ENCODE measurements at regions not wholly inside any gene's neighbourhood (a gene's known extent, or its start where the extent isn't known, plus 50 kb on each side); places are given as distances from the start of the nearest gene placed in this dataset.

GRCh38 chr7:124413029-124413428, 352.6 kb downstream of the GPR37 start:
- DNase-seq = no peak

DNA sequence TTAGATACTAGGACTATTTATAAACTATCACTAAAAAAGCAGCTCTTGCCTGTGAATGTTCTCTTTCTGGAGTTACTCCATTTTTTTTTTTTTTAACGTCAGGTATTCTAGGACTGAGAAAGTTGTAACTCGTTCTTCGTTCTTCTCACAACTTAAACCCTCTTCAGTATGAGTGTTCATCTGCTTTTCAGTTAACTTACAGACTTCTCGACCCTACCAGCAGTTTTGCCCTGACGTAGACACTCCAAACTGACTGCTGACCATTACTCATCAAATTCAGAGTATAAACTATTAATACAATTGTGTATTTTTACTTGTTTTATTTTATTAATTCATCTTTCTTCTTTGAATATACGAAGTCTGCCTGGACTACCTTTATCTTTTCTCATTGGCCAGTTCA, 353.1 kb downstream of the GPR37 start:
- DNase-seq = no peak

GRCh38 chr7:124411796-124412195, 353.8 kb downstream of the GPR37 start:
- DNase-seq = no peak

- no peak for DNase-seq
Observed at GRCh38 chr7:124403587-124403986, 362.0 kb downstream of the GPR37 start.

- no peak for DNase-seq
Observed at GRCh38 chr7:124403112-124403511, 362.5 kb downstream of the GPR37 start.

DNA sequence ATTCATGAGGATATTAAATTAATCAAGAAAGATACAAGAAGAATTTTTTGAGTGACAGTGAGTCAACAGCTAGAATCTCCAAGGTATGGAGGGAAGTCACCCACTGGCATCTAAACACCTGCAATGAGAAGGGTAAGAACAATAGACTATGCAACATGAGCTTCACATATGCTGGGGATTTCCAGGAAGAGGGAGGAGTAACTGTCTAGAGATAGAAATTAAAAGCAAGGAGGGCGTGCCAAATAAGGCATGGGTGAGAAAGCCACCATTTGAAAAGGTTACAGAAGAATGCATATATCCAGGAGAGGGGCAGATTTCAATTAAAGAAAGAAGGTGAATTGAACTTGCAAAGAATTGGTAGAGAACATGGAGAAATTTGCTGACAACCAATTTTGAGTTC, 365.7 kb downstream of the GPR37 start:
- no peak for DNase-seq

GRCh38 chr7:124398937-124399552, 366.2 kb upstream of the TMEM229A start:
- no peak for DNase-seq

DNA sequence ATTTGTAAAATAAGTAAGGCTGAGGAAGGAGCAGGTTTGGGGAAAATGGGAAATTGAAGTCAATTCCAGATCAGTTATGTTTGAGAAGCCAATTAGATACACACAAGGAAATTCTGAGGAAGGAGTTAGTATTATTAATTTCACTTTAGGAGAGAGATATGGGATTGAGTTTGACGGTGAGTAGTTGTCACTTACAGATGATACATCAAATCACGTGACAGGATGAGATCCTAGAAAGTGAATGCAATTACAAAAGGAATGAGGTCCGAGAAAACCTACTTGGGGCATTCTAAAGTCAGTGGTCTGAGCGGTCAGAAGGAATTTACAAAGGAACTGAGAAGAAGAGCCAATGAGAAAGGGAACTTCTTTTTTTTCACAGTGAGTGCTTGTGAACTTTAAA, 364.3 kb upstream of the TMEM229A start:
- DNase-seq = no peak

- DNase-seq = no peak
Observed at GRCh38 chr7:124390301-124390700, 357.4 kb upstream of the TMEM229A start.

DNA sequence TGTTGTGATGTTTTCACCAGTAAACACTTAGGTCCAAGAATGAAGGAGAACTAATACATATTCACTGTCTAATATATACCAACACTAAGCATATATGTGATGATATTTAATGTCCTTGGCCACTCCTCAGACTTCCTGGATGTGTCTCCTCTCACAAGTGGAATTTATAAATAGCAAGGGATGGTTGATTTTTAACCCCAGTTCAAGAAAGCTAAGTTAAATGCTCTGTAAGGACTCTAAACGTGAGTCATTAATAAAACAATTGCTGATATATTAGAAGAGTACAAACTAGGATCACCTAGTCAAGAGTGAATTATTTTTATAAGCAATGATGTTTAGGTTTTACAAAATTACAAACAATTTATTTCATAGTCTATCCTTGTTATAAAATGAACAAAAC, 355.9 kb upstream of the TMEM229A start:
- no peak for DNase-seq

DNA sequence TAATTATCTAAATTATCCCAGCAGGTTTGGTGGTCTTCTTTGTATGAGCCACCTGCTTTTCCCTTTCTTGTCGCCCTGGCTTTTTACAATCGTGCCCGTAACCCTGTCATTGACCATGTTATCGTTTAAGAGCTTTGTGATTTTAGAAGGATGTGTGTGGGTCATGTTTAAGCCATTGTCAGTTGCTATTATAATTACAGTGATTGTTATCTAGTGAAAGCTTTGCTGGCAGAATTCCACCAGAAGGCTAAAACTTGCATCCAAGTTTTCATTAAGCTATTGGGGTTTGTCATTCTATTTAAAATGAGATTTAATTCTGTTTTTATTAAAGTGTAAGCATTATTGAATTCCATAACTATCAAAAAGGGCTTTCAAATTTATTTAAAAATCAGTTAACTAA, 354.2 kb upstream of the TMEM229A start:
- no peak for DNase-seq

- no peak for DNase-seq
Observed at GRCh38 chr7:124379296-124379695, 346.4 kb upstream of the TMEM229A start.

- DNase-seq = no peak
Observed at GRCh38 chr7:124376111-124376510, 343.2 kb upstream of the TMEM229A start.

DNA sequence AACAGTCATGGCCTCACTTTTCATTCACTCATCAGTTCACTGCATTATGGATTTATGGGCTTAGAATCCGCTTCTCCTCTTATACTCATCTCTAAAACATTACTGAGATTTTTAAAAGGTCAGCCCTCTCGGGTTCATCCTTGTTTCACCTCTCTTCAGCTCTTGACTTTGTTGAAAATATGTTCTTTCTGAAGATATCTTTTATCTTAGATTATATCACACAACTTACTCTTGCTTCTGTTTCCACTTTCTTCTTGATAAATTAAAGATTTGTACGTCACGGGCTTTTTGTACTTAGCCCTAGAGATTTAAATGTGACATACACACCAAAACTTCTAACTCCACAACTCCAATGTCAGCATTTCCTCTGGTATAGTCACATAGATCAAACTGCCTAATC, 342.5 kb upstream of the TMEM229A start:
- no peak for DNase-seq

DNA sequence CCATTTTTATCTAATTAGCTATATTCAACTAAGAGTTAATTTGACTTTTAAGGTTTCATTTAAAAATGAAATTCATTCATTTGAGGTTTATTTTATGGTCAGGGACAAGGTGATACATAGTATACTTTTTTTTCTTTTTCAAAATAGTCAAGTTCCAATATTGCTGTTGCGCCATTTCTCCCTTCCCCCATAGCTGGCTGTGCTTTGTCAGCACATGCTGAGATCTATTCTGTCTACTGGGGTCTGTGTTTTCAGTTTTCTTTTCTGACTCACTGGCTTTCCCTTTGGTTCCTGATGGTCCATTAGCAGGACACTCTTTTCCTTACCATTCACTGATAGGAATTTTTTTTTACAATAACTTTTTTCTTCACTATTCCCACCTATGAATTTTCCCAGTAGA, 336.4 kb upstream of the TMEM229A start:
- no peak for DNase-seq

- DNase-seq = no peak
Observed at GRCh38 chr7:124366118-124366517, 333.3 kb upstream of the TMEM229A start.

DNA sequence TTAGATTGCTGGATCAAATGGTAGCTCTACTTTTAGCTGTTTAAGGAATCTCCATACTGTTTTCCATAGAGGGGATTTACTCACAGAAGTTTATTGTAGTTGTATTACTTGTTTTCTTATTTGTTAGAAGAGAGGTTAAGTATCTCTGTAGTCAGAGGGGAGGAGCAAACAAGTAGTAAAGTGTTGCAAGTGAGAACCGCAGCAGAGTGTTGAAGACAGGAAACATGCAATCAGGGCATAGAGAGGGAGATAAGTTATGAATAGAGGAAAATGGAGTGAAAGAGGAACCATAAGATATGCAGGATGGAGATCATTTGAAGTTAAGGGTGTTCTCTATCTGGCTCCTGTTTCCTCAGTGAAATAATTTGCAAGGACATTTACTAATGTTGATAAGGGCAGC, 331.4 kb upstream of the TMEM229A start:
- DNase-seq = no peak

GRCh38 chr7:124354201-124354600, 321.3 kb upstream of the TMEM229A start:
- DNase-seq = no peak

DNA sequence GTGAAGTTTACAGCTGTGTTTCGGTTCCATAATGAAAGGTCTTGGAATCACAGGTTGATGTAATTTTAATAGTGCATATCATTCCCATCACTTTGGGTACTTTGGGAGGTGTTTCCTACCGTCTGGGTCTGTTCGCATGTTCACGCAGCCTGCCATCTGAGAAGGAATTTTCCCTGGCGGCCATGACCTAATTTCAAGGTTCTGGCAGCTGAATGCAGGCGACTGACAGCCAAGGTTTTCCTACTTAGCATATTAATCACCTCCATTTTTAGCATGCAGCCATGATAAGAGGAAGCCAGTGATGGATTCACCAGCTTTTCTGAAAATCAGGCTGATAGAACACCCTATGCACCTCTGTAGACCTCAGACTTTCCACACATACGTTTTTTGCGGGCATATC, 319.1 kb upstream of the TMEM229A start:
- DNase-seq = no peak

GRCh38 chr7:124349443-124349842, 316.6 kb upstream of the TMEM229A start:
- DNase-seq = peak; percentile 11

- no peak for DNase-seq
Observed at GRCh38 chr7:124338861-124339260, 306.0 kb upstream of the TMEM229A start.

DNA sequence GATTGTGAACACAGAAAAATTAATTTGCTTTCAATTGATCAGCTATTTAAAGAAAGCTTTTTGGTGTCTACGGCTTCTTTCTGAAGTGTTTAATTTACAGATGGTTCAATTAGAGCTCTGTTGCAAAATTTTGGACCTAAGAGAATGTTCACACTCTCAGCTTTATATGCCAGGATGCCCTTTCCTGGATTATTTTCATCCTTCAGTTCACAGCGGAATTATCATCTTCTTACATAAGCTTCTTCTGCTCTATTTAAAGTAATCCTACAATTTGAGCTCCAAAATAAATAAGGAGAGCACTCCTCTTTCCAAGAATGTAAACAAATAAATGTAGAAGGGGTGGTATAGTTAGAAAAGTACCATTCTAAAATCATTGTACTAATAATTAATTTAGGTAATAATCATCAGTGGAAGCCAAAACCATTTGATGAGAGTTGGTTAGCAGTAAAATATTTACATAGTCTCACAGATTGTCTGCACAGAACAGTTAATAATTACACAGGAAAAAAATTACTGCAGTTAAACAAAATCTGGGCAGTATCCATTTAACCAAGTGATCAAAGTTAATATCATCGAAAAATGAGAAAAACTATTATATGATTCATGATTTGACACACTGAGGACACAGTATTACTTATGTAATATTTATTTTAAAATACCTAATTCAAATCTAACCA, 298.0 kb upstream of the TMEM229A start:
- no peak for DNase-seq

DNA sequence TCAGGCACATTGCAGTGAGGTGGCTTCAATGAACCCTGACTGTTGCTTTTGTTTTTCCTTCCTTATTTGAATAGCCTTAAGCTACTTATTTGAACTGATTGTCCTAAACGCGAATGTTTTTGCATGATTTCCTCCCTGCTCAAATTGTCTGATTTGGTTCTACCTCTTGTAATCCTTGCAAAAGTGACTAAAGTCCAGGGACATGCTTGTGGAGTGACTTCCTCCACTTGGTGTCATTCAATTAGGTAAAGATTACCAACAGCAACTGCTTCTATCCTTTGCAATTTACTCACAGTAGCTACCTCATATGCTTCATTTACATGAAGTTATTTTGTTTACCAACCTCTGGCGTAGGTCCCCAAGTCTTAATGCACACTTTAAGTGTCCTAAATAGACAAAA, 295.9 kb upstream of the TMEM229A start:
- no peak for DNase-seq

GRCh38 chr7:124324262-124324661, 291.4 kb upstream of the TMEM229A start:
- no peak for DNase-seq

DNA sequence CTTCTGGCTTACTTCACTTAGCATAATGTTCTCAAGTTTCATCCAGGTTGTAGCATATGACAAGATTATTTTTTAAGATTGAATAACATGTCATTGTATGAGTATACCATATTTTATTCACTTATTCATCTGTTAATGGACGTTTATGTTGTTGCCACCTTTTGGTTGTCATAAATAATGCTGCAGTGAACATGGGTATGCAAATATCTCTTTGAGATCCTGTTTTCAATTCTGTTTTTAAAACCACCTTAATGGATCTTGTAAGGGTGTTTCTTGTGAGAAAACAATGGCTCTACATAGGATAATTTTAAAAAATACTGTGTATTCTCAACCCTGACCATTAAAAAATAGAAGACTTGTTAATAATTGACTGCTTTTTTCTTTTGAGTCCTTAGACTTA, 290.7 kb upstream of the TMEM229A start:
- DNase-seq = no peak

Measured in T1000 (cell line).